ENCODE measurements at regions not wholly inside any gene's neighbourhood (a gene's known extent, or its start where the extent isn't known, plus 50 kb on each side); places are given as distances from the start of the nearest gene placed in this dataset.

DNA sequence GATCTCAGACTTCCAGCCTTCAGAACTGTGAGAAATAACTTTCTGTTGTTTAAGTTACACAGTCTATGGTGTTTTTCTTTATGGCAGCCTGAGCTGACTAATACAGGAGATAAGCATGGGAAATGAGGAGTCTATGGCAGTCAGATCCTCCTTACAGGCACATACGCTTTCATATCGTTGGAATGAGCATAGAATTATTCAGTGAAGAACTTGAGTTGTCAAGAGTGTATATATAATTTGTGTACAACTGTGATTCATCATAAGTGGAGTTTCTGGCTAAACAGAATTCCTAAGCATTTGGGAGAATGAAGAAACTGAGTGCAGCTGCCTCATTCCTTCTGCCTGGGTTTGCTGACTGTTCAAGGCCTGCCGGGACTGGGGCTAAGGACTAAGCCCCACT lies 516.7 kb downstream of the ADRA2A start:
- no peaks in the 10 kb centered on the region for H4K20me1 ChIP-seq (ENCODE audit: control insufficient read depth, insufficient read depth, insufficient read length)
- no peak overlapping the region for H3K27ac ChIP-seq (ENCODE audit: insufficient read length, low read depth, low read length)
- no peak overlapping the region for H3K4me3 Mint-ChIP-seq
- no CpG with 5 or more reads among the region's 3 CpGs for WGBS (ENCODE audit: extremely low coverage, insufficient read length, low lambda C conversion rate)
- peak overlapping the region in 1 of 3 experiments; percentile 55; a peak in 2 of 7 replicates for H3K27ac Mint-ChIP-seq
- no peak overlapping the region for H2BK20ac ChIP-seq (ENCODE audit: low read depth, low read length, poor library complexity, severe bottlenecking)
- no peaks in the 10 kb centered on the region for H3K27me3 ChIP-seq (ENCODE audit: insufficient read depth, low read length)
- H4K91ac ChIP-seq (ENCODE audit: insufficient read length, low read depth, low read length) = no peak overlapping the region
- no peaks in the 10 kb centered on the region for H3K36me3 Mint-ChIP-seq (ENCODE audit: insufficient read depth in 1 of 3, low read depth in 3 of 3)
- no peaks in the 10 kb centered on the region for H3K4me1 ChIP-seq (ENCODE audit: insufficient read depth, low read length)
- no peak overlapping the region for H2AFZ ChIP-seq (ENCODE audit: low read length)
- peaks cover 4% of the 10 kb centered on the region in 2 experiments; a peak in 2 of 4 replicates for H3K4me1 Mint-ChIP-seq
- DNase-seq = no peak
- H3K4me2 ChIP-seq (ENCODE audit: insufficient read depth, insufficient read length, low read length) = no peak overlapping the region
- no peak overlapping the region for H3K4ac ChIP-seq (ENCODE audit: low read depth, low read length)
- H3K18ac ChIP-seq (ENCODE audit: insufficient read length, low read depth, low read length) = no peak overlapping the region
- H2BK12ac ChIP-seq (ENCODE audit: insufficient read length, low read depth, low read length) = no peak overlapping the region
- H4K8ac ChIP-seq (replicated peaks; ENCODE audit: insufficient read length, low read depth, low read length) = no peak overlapping the region
- H3T11ph ChIP-seq (ENCODE audit: low read length) = no peak overlapping the region
- H3K9ac ChIP-seq (ENCODE audit: extremely low read depth, insufficient read length, low read length) = no peak overlapping the region
- no peak overlapping the region for H4K5ac ChIP-seq (ENCODE audit: insufficient read length, low read depth, low read length)
- no peaks in the 10 kb centered on the region for H3K79me1 ChIP-seq (ENCODE audit: insufficient read depth, low read depth, low read length, poor library complexity, severe bottlenecking)
- no peaks in the 10 kb centered on the region for H3K23me2 ChIP-seq (ENCODE audit: insufficient read length, low read depth, low read length, poor library complexity, severe bottlenecking)
- no peak overlapping the region for H3K56ac ChIP-seq (ENCODE audit: insufficient read length, low read depth, low read length)
- H2AK5ac ChIP-seq (ENCODE audit: insufficient read length, low read length) = no peak overlapping the region
- H3K27me3 Mint-ChIP-seq (ENCODE audit: low read depth) = no peaks in the 10 kb centered on the region
- H3K14ac ChIP-seq (ENCODE audit: insufficient read depth, low read length) = no peak overlapping the region
- H2BK120ac ChIP-seq (ENCODE audit: low read depth, low read length, poor library complexity, severe bottlenecking) = no peak overlapping the region
- H3K23ac ChIP-seq (ENCODE audit: insufficient read length, low read depth, low read length) = no peak overlapping the region
- H3K79me2 ChIP-seq (ENCODE audit: insufficient read depth, low read length) = no peaks in the 10 kb centered on the region
- TF ChIP-seq, protein P1, sequence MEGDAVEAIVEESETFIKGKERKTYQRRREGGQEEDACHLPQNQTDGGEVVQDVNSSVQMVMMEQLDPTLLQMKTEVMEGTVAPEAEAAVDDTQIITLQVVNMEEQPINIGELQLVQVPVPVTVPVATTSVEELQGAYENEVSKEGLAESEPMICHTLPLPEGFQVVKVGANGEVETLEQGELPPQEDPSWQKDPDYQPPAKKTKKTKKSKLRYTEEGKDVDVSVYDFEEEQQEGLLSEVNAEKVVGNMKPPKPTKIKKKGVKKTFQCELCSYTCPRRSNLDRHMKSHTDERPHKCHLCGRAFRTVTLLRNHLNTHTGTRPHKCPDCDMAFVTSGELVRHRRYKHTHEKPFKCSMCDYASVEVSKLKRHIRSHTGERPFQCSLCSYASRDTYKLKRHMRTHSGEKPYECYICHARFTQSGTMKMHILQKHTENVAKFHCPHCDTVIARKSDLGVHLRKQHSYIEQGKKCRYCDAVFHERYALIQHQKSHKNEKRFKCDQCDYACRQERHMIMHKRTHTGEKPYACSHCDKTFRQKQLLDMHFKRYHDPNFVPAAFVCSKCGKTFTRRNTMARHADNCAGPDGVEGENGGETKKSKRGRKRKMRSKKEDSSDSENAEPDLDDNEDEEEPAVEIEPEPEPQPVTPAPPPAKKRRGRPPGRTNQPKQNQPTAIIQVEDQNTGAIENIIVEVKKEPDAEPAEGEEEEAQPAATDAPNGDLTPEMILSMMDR (conservative IDR thresholded peaks at IDR 0.05) = no peak
- no peak overlapping the region for H2BK15ac ChIP-seq (ENCODE audit: low read depth, low read length)
- H3K9me3 ChIP-seq (ENCODE audit: control insufficient read depth, low read depth, low read length) = no peaks in the 10 kb centered on the region
- no peak overlapping the region for H2BK5ac ChIP-seq (ENCODE audit: insufficient read length, low read length)
- H3K9me3 Mint-ChIP-seq = peaks cover 0 to 3% of the 10 kb centered on the region in 2 experiments; a peak in 3 of 5 replicates
